ENCODE measurements at regions not wholly inside any gene's neighbourhood (a gene's known extent, or its start where the extent isn't known, plus 50 kb on each side); places are given as distances from the start of the nearest gene placed in this dataset.
A peak's percentile ranks its signal among the peaks of the same experiment; 100 is the strongest.

GRCh38 chr11:81700076-81700475, 1033.6 kb downstream of the FAM181B start:
- TF ChIP-seq CTCF (IDR thresholded peaks at IDR 0.05): no peak

GRCh38 chr11:81687057-81687456, 1046.6 kb downstream of the FAM181B start:
- TF ChIP-seq CTCF (IDR thresholded peaks at IDR 0.05): no peak

- no peak for TF ChIP-seq CTCF (IDR thresholded peaks at IDR 0.05)
Measured at GRCh38 chr11:81674211-81674610, 1059.5 kb downstream of the FAM181B start.

- TF ChIP-seq CTCF (IDR thresholded peaks at IDR 0.05): no peak
Measured at GRCh38 chr11:81673001-81673400, 1060.7 kb downstream of the FAM181B start.

- TF ChIP-seq CTCF (IDR thresholded peaks at IDR 0.05): no peak
Measured at GRCh38 chr11:81669935-81670543, 1063.6 kb downstream of the FAM181B start.

- peak; percentile 63 for TF ChIP-seq CTCF (IDR thresholded peaks at IDR 0.05)
Measured at GRCh38 chr11:81658722-81659121, 1074.9 kb downstream of the FAM181B start.

GRCh38 chr11:81655351-81655750, 1078.3 kb downstream of the FAM181B start:
- TF ChIP-seq CTCF (IDR thresholded peaks at IDR 0.05): no peak

GRCh38 chr11:81647374-81647773, 1086.3 kb downstream of the FAM181B start:
- TF ChIP-seq CTCF (IDR thresholded peaks at IDR 0.05): no peak
